Fibroblast of lung (primary cell): ENCODE measurements at regions not wholly inside any gene's neighbourhood (a gene's known extent, or its start where the extent isn't known, plus 50 kb on each side); places are given as distances from the start of the nearest gene placed in this dataset.

Source experiments
- DNase-seq, 2 donors: peaks; one replicate each; pipeline versions ENCODE4 v3.0.0 to v3.0.0-alpha.2; 2010; ENCODE audit warnings: low read depth in 2 of 2
- H2AFZ ChIP-seq: 2 replicates; pipeline ENCODE4 v1.5.1; 2012; ENCODE audit warnings: low read length, control low read depth, inconsistent platforms
- H3K27ac ChIP-seq: 2 replicates; pipeline ENCODE4 v1.5.1; 2011; ENCODE audit warnings: low read length, control low read depth; ENCODE audit not compliant: insufficient read depth
- H3K27me3 ChIP-seq: 2 replicates; pipeline ENCODE4 v1.5.1; 2011; ENCODE audit warnings: mild to moderate bottlenecking, low read length; ENCODE audit not compliant: control insufficient read depth, insufficient read depth
- H3K36me3 ChIP-seq: 2 replicates; pipeline ENCODE4 v1.5.1; 2011; ENCODE audit warnings: low read length; ENCODE audit not compliant: control insufficient read depth, insufficient read depth
- H3K4me1 ChIP-seq: 2 replicates; pipeline ENCODE4 v1.5.1; 2011; ENCODE audit warnings: low read length; ENCODE audit not compliant: control insufficient read depth, insufficient read depth; ENCODE audit errors: extremely low read depth
- H3K4me2 ChIP-seq: 2 replicates; pipeline ENCODE4 v1.5.1; 2011; ENCODE audit warnings: low read length, control low read depth; ENCODE audit not compliant: insufficient read depth; ENCODE audit errors: extremely low read depth
- H3K4me3 ChIP-seq, 4 experiments: fragments of 200-600 bp in 1 of 4; sonication (generic) in 1 of 4; replicated peaks in 1 of 4; 2 replicates each; pipeline ENCODE4 v1.5.1; 2011 to 2016; ENCODE audit warnings: low read length in 4 of 4, low read depth in 3 of 4, mild to moderate bottlenecking in 3 of 4, control low read depth in 2 of 4, inconsistent platforms in 1 of 4, mixed read lengths in 1 of 4; ENCODE audit not compliant: insufficient read depth in 1 of 4; ENCODE audit errors: control extremely low read depth in 1 of 4
- H3K79me2 ChIP-seq: 2 replicates; pipeline ENCODE4 v1.5.1; 2012; ENCODE audit warnings: mild to moderate bottlenecking, low read length, inconsistent platforms; ENCODE audit not compliant: control insufficient read depth, insufficient read depth
- H3K9ac ChIP-seq: 2 replicates; pipeline ENCODE4 v1.5.1; 2011; ENCODE audit warnings: mild to moderate bottlenecking, low read length, control low read depth; ENCODE audit not compliant: insufficient read depth
- H3K9me3 ChIP-seq: 2 replicates; pipeline ENCODE4 v1.5.1; 2012; ENCODE audit warnings: low read depth, low read length; ENCODE audit not compliant: control insufficient read depth, insufficient read depth
- H4K20me1 ChIP-seq: 2 replicates; pipeline ENCODE4 v1.5.1; 2011; ENCODE audit warnings: low read length; ENCODE audit not compliant: control insufficient read depth, insufficient read depth; ENCODE audit errors: extremely low read depth
- EZH2 ChIP-seq: IDR thresholded peaks from 2 replicates; pipeline ENCODE4 v1.5.1; 2012; ENCODE audit warnings: low read length, control low read depth, mild to moderate bottlenecking; ENCODE audit errors: missing control alignments
- TF ChIP-seq, protein P1 (sequence below), 2 donors: IDR thresholded peaks in 1 of 2; conservative IDR thresholded peaks in 1 of 2; 1 replicate in 1 of 2; 2 replicates in 1 of 2; pipeline ENCODE4 v1.5.1; 2011 to 2012; ENCODE audit warnings: low read length in 2 of 2, control low read depth in 1 of 2, inconsistent platforms in 1 of 2, low read depth in 1 of 2, mild to moderate bottlenecking in 1 of 2

DNA sequence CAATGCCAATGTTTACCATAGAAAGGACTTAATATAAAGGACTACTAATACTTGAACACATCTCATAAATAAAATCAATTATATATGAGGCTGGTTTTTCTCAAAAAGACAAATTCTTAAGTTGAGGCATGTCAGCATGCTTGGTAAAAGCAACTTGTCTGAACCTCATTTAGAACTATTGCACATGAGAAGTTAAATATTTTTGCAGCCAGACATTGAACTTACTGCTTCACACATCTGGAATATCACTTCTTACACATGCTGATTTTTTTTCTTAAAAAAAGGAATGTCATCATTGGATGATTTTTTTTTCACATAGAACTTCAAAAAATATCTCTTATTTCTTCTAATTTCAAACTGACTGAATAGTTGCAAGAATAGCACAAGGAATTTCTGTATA is 609.0 kb downstream of the EPHA4 start:
- Histone ChIP-seq H3K27me3 (no peaks in the 10 kb centered on the region), H3K4me2 (no peak overlapping the region), H3K27ac (no peak overlapping the region), H2AFZ (no peak overlapping the region), H4K20me1 (no peaks in the 10 kb centered on the region), H3K9ac (no peak overlapping the region), H3K79me2 (no peaks in the 10 kb centered on the region), H3K4me1 (peaks cover 2% of the 10 kb centered on the region), H3K9me3 (no peaks in the 10 kb centered on the region), H3K4me3 (no peak overlapping the region), H3K36me3 (no peaks in the 10 kb centered on the region)
- TF ChIP-seq, protein P1, sequence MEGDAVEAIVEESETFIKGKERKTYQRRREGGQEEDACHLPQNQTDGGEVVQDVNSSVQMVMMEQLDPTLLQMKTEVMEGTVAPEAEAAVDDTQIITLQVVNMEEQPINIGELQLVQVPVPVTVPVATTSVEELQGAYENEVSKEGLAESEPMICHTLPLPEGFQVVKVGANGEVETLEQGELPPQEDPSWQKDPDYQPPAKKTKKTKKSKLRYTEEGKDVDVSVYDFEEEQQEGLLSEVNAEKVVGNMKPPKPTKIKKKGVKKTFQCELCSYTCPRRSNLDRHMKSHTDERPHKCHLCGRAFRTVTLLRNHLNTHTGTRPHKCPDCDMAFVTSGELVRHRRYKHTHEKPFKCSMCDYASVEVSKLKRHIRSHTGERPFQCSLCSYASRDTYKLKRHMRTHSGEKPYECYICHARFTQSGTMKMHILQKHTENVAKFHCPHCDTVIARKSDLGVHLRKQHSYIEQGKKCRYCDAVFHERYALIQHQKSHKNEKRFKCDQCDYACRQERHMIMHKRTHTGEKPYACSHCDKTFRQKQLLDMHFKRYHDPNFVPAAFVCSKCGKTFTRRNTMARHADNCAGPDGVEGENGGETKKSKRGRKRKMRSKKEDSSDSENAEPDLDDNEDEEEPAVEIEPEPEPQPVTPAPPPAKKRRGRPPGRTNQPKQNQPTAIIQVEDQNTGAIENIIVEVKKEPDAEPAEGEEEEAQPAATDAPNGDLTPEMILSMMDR (conservative IDR thresholded peaks at IDR 0.05 in 1 of 2, IDR thresholded peaks at IDR 0.05 in 1 of 2; ENCODE audit: low read depth in 1 of 2, low read length in 2 of 2) = no peak
- no peak for TF ChIP-seq EZH2
- no peak for DNase-seq

DNA sequence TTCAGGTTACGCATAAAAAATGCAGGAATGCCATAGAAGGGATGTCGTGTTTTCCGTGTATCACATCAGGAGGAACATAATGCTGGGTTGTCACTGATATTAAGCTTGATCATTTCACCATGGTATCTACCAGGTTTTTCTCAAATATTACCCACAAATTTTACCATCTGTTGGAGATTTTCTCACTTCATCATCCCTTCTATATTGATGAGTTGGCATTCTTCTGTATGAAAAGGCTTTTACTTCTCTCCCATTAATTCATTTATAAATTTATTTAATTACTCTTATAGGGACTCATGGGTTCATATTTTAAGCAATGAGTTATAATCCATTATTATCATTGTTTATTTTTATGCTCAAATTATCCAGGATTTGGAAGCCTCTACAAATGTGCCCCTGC is 608.2 kb downstream of the EPHA4 start:
- no peak overlapping the region for H3K9ac ChIP-seq
- H4K20me1 ChIP-seq = no peaks in the 10 kb centered on the region
- no peak overlapping the region for H2AFZ ChIP-seq
- no peak for DNase-seq
- H3K36me3 ChIP-seq = no peaks in the 10 kb centered on the region
- no peak overlapping the region for H3K27ac ChIP-seq
- H3K4me3 ChIP-seq = no peak overlapping the region
- no peaks in the 10 kb centered on the region for H3K79me2 ChIP-seq
- peaks cover 2% of the 10 kb centered on the region for H3K4me1 ChIP-seq
- H3K9me3 ChIP-seq = no peaks in the 10 kb centered on the region
- no peaks in the 10 kb centered on the region for H3K27me3 ChIP-seq
- no peak overlapping the region for H3K4me2 ChIP-seq
- TF ChIP-seq, protein P1 (conservative IDR thresholded peaks at IDR 0.05 in 1 of 2, IDR thresholded peaks at IDR 0.05 in 1 of 2; ENCODE audit: low read depth in 1 of 2, low read length in 2 of 2) = no peak
- TF ChIP-seq EZH2 = no peak

DNA sequence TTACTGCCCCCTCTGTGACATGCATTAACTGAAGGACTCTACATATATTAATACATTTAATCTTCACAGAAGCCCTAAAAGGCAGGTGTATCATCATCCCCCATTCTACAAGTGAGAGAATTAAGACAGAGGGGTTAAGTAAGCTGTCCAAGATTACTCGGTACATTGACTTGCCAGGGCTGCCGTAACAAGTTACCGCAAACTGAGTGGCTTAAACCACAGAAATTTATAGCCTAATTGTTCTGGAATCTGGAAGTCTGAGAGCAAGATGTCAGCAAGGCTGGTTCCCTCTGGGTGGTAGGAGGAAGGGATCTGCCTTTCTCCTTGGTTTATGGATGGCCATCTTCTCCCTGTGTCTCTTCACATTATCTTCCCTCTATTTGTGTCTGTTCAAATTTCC is 605.5 kb downstream of the EPHA4 start:
- Histone ChIP-seq H3K4me1 (peaks cover 2% of the 10 kb centered on the region), H2AFZ (no peak overlapping the region), H3K27ac (no peak overlapping the region), H3K4me3 (no peak overlapping the region), H3K4me2 (no peak overlapping the region), H3K9me3 (no peaks in the 10 kb centered on the region), H3K9ac (no peak overlapping the region), H3K27me3 (no peaks in the 10 kb centered on the region), H3K36me3 (no peaks in the 10 kb centered on the region), H4K20me1 (no peaks in the 10 kb centered on the region), H3K79me2 (no peaks in the 10 kb centered on the region)
- DNase-seq = peak; percentile 72 to 97
- TF ChIP-seq, protein P1 (conservative IDR thresholded peaks at IDR 0.05 in 1 of 2, IDR thresholded peaks at IDR 0.05 in 1 of 2; ENCODE audit: low read depth in 1 of 2, low read length in 2 of 2) = no peak
- no peak for TF ChIP-seq EZH2
